Tibial nerve (tissue), 4 donors: ENCODE measurements at regions not wholly inside any gene's neighbourhood (a gene's known extent, or its start where the extent isn't known, plus 50 kb on each side); places are given as distances from the start of the nearest gene placed in this dataset.
"Not testable (repeated sequence)": the region's sequence is repeated elsewhere in the genome, so short reads cannot be mapped to it uniquely, and the experiment has no call there.

Source experiments
- DNase-seq, 2 donors: peaks; one replicate each; pipeline ENCODE4 v3.0.0-alpha.2; 2019; ENCODE audit warnings: low spot score in 2 of 2
- H3K27ac ChIP-seq, 4 donors: fragments of 200-600 bp; sonication (generic) in 3 of 4; one replicate each; pipeline ENCODE4 v1.5.1; 2017 to 2019; ENCODE audit warnings: mild to moderate bottlenecking in 1 of 4
- H3K27me3 ChIP-seq, 2 donors: fragments of 200-600 bp; sonication (generic) in 1 of 2; one replicate each; pipeline versions ENCODE4 v1.5.1 to v1.6.0; 2017 to 2019
- H3K36me3 ChIP-seq, 3 donors: fragments of 200-600 bp; sonication (generic); one replicate each; pipeline ENCODE4 v1.5.1; 2018 to 2019
- H3K4me1 ChIP-seq, 4 donors: fragments of 200-600 bp; sonication (generic) in 3 of 4; one replicate each; pipeline ENCODE4 v1.5.1; 2017 to 2019
- H3K4me3 ChIP-seq, 4 donors: fragments of 200-600 bp; sonication (generic) in 3 of 4; one replicate each; pipeline ENCODE4 v1.5.1; 2017 to 2019; ENCODE audit warnings: mild to moderate bottlenecking in 1 of 4, moderate library complexity in 1 of 4
- H3K9me3 ChIP-seq, 4 donors: fragments of 200-600 bp; sonication (generic) in 3 of 4; one replicate each; pipeline ENCODE4 v1.5.1; 2017 to 2019
- CTCF ChIP-seq, 5 experiments: fragments of 200-600 bp in 3 of 5; fragments of 450-650 bp in 2 of 5; sonication (generic) in 3 of 5; IDR thresholded peaks; one replicate each; pipeline ENCODE4 v1.5.1; 2016 to 2019; ENCODE audit warnings: antibody characterized with exemption in 5 of 5, mild to moderate bottlenecking in 3 of 5, moderate library complexity in 2 of 5
- EP300 ChIP-seq, 2 donors: sonication (generic); formaldehyde crosslinking; IDR thresholded peaks; one replicate each; pipeline ENCODE4 v1.6.1; 2017; ENCODE audit warnings: antibody characterized with exemption in 2 of 2, mild to moderate bottlenecking in 1 of 2
- POLR2A ChIP-seq, 2 donors: fragments of 450-650 bp; IDR thresholded peaks; one replicate each; pipeline ENCODE4 v1.6.1; 2017; ENCODE audit warnings: antibody characterized with exemption in 2 of 2, mild to moderate bottlenecking in 2 of 2, moderate library complexity in 2 of 2
- WGBS, 2 donors: methylation state at CpG; one replicate each; pipeline ENCODE4 v1.1.5; 2018; 5-methylcytosine and 5-hydroxymethylcytosine counted together

- no peaks in the 10 kb centered on the region for H3K27me3 ChIP-seq
- H3K9me3 ChIP-seq = no peaks in the 10 kb centered on the region
- no peak for TF ChIP-seq EP300 (IDR thresholded peaks at IDR 0.05)
- no peak for TF ChIP-seq POLR2A (IDR thresholded peaks at IDR 0.05)
- no peak for TF ChIP-seq CTCF (IDR thresholded peaks at IDR 0.05)
- no peaks in the 10 kb centered on the region for H3K36me3 ChIP-seq
- 70% methylated on average over 3 of the region's 3 CpGs; no CpG with 5 or more reads in 1 of the 2 donors for WGBS, 2 donors
- no peak overlapping the region for H3K27ac ChIP-seq
- no peak overlapping the region for H3K4me3 ChIP-seq
- H3K4me1 ChIP-seq = no peaks in the 10 kb centered on the region
- no peak for DNase-seq
Measured at GRCh38 chrX:4550018-4550417, 836.6 kb upstream of the PRKX start.

GRCh38 chrX:4547213-4547836, 833.9 kb upstream of the PRKX start:
- Histone ChIP-seq H3K4me1 (no peaks in the 10 kb centered on the region), H3K27me3 (no peaks in the 10 kb centered on the region), H3K36me3 (no peaks in the 10 kb centered on the region), H3K9me3 (no peaks in the 10 kb centered on the region), H3K4me3 (no peak overlapping the region), H3K27ac (no peak overlapping the region)
- 44 to 46% methylated on average over 13 of the region's 13 CpGs for WGBS, 2 donors
- peak; percentile 60 to 96 (median 67) for TF ChIP-seq CTCF (IDR thresholded peaks at IDR 0.05)
- no peak for TF ChIP-seq EP300 (IDR thresholded peaks at IDR 0.05)
- DNase-seq = peak; percentile 12 to 26

GRCh38 chrX:4546178-4546577, 832.7 kb upstream of the PRKX start:
- not testable (repeated sequence) for DNase-seq, H3K9me3 ChIP-seq
- WGBS, 2 donors = 59 to 64% methylated on average over 4 to 5 of the region's 5 CpGs

GRCh38 chrX:4528247-4528646, 814.8 kb upstream of the PRKX start:
- Histone ChIP-seq H3K4me1 (no peaks in the 10 kb centered on the region), H3K36me3 (no peaks in the 10 kb centered on the region), H3K4me3 (no peak overlapping the region), H3K27me3 (no peaks in the 10 kb centered on the region), H3K9me3 (no peaks in the 10 kb centered on the region), H3K27ac (no peak overlapping the region)
- 71 to 77% methylated on average over 1 of the region's 1 CpG for WGBS, 2 donors
- no peak for TF ChIP-seq EP300 (IDR thresholded peaks at IDR 0.05)
- TF ChIP-seq POLR2A (IDR thresholded peaks at IDR 0.05) = no peak
- TF ChIP-seq CTCF (IDR thresholded peaks at IDR 0.05) = no peak
- no peak for DNase-seq

More at GRCh38 chrX:4546178-4546577, 832.7 kb upstream of the PRKX start:
- H3K4me1 ChIP-seq, H3K4me3 ChIP-seq, H3K27me3 ChIP-seq, H3K36me3 ChIP-seq, H3K27ac ChIP-seq: not testable (repeated sequence)

GRCh38 chrX:4485912-4486311, 772.5 kb upstream of the PRKX start:
- no peaks in the 10 kb centered on the region for H3K9me3 ChIP-seq
- no peak for DNase-seq
- no peak for TF ChIP-seq POLR2A (IDR thresholded peaks at IDR 0.05)
- TF ChIP-seq CTCF (IDR thresholded peaks at IDR 0.05) = no peak
- no peak for TF ChIP-seq EP300 (IDR thresholded peaks at IDR 0.05)
- no peaks in the 10 kb centered on the region for H3K4me1 ChIP-seq
- no peaks in the 10 kb centered on the region for H3K36me3 ChIP-seq
- H3K27ac ChIP-seq = no peak overlapping the region
- no peak overlapping the region for H3K4me3 ChIP-seq
- H3K27me3 ChIP-seq = no peaks in the 10 kb centered on the region
- WGBS, 2 donors = 29 to 38% methylated on average over 4 of the region's 4 CpGs

GRCh38 chrX:4484266-4484665, 770.8 kb upstream of the PRKX start:
- Histone ChIP-seq H3K36me3 (no peaks in the 10 kb centered on the region), H3K4me1 (no peaks in the 10 kb centered on the region), H3K4me3 (no peak overlapping the region), H3K27ac (no peak overlapping the region), H3K9me3 (no peaks in the 10 kb centered on the region), H3K27me3 (no peaks in the 10 kb centered on the region)
- TF ChIP-seq EP300 (IDR thresholded peaks at IDR 0.05) = no peak
- 76 to 84% methylated on average over 5 of the region's 5 CpGs for WGBS, 2 donors
- DNase-seq = no peak
